Stimulated activated CD4-positive, alpha-beta T cell treated with anti-CD3 and anti-CD28 coated beads, Interleukin-2, amount 100 ng/mL, for 4 hours (primary cell): ENCODE measurements at regions not wholly inside any gene's neighbourhood (a gene's known extent, or its start where the extent isn't known, plus 50 kb on each side); places are given as distances from the start of the nearest gene placed in this dataset.
A peak's percentile ranks its signal among the peaks of the same experiment; 100 is the strongest.
"Not testable (repeated sequence)": the region's sequence is repeated elsewhere in the genome, so short reads cannot be mapped to it uniquely, and the experiment has no call there.

Experiments
- DNase-seq: peaks from one replicate; pipeline ENCODE4 v3.0.0-alpha.2; 2020; ENCODE audit warnings: low read depth

DNA sequence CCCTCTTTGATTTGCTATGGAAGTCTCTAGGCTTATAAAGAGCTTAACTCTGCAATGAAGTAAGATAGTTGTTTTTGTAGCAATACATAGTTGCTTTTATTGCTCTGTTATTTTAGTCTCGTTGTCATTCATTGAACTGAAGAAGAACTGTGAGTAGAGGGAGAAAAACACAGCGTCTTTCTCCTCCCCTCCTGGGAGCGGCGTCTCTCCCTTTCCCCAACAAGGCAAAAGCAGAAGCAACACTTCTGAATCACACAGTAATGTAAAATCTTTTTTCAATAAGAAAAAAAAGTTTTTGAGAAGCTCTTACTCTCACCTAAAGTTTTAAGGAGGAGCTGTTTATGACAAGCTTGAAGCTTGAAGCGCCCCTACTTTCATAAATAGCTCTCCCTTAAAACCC, 119.3 kb upstream of the SLC7A14 start:
- DNase-seq, result no peak

DNA sequence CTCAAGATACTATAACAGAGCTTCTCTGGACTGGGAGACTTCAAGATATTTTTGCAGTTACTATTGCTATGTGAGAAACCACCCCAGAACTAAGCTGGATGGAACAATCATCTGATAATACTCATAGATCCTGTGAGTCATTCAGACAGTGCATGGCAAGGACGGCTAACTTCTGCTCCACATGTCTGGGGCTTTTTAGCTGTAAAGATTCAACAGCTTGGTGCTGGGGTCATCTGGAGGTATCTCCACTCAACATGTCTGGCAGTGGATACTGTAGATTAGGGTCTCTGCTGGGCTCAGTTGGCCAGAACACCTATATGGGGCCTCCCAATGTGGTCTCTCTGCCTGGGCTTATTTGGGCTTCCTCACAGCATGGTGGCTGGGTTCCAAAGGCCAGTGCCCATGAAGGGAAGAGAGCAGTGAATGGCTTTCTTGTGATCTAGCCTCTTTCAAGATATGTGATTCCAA, 117.3 kb upstream of the SLC7A14 start:
- no peak for DNase-seq

DNA sequence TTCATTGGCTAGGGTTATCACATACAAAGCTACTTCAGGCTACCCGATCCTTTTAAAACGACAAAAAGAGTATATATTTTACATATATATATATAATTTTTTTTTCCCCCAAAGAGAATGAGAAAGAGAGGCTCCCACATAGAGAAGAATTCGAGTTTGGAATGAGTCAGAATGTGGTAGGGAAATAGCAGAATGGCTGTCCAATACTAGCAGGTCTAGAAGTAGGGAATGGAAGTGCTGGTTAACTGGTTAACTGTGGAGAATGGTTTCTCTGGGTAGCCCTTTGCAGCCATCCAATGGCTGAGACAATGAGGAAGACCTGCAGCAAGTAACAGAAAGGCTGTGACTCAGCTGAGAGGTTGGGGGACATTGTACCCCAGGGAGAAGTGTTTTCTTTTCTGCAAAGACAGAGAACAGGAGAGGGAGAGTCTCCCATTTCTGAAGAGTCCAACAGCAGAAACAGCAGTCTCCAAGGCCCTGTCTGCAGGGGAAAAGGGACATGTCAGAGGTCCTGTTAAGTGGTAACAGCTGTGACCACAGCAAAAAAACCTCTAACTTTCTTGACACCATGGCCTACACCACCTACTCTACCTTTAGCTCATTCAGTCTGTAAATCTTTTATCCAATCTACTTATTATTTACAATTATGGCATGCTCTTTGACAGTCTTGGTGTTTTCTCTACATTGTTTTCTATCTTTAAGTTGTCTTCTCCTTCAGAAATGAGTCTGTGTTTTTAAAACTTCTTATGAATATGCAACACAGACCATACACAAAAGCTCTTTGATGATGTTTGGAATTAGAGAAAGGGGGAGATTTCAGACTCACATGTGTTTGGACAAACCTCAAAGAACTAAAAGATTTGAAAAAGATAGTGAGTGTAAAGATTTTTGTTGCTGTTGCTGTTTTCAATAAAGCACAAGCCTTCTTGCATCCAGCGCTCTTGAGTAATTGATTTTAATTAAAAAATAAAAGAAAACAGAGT, 116.1 kb upstream of the SLC7A14 start:
- no peak for DNase-seq

DNA sequence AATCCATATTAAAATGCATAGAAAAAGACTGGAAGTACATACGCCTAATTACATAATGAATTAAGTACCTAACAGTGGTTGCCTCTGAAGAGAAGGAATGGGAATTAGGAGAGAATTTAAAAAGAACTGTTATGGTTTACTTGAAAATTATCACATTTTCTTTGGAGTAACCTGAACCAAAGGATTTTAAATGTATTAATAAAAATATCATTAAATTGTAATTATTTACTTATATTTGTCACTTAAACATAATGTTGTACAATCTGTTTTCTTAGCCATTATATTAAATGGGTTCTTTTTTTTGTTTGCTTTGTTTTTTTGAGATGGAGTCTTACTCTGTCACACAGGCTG, 114.2 kb upstream of the SLC7A14 start:
- no peak for DNase-seq

GRCh38 chr3:170699158-170700053, 113.5 kb upstream of the SLC7A14 start:
- DNase-seq, result no peak

GRCh38 chr3:170697908-170698307, 112.0 kb upstream of the SLC7A14 start:
- DNase-seq, result no peak

- DNase-seq, result no peak
Observed at GRCh38 chr3:170697131-170697530, 111.3 kb upstream of the SLC7A14 start.

DNA sequence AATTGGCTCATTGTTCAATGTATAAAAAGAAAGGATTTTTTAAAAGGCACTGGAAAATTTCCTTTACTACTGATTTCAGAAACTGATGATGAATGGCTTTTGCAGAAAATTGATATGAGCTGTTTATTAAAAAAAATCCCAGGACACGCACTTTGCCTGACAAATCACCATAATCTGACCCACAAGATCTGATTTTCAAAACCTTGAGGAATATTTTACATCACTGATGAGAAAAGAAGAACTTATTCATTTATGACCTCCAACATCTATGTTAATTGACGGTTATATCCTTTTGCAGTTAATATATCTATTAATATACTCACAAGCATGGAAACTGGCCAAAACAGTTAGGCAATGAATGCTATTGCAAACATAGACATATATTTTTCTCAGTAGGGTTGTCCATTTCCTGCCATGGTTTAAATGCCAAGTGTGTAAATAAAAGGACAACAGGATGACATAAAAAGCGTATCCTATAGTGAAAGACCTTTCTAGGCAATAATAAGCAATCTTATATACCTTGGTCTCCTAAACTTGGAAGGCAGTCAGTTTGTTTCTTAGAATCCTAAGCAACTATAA, 109.7 kb upstream of the SLC7A14 start:
- no peak for DNase-seq

- DNase-seq, result no peak
Observed at GRCh38 chr3:170692720-170693119, 106.8 kb upstream of the SLC7A14 start.

DNA sequence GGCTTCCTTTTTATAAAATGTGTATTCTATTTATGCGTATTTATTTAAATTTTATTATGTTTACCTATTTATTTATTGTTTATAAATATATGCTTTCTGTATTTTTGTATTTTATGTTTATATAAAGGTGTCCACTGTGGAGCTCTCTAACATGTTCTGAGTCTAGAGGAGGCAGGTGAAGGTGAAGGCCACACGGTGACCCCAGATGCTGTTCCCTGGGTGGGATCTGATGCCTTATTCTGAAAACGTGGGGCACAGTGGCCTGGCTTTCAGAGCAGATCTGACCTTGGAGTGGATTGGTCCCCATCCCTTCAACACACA, 104.7 kb upstream of the SLC7A14 start:
- no peak for DNase-seq

- peak; percentile 5 for DNase-seq
Observed at GRCh38 chr3:170689893-170690660, 104.2 kb upstream of the SLC7A14 start.

GRCh38 chr3:170689296-170689829, 103.5 kb upstream of the SLC7A14 start:
- no peak for DNase-seq

GRCh38 chr3:170688222-170688621, 102.3 kb upstream of the SLC7A14 start:
- not testable (repeated sequence) for DNase-seq

- no peak for DNase-seq
Observed at GRCh38 chr3:170680593-170680992, 94.7 kb upstream of the SLC7A14 start.

DNA sequence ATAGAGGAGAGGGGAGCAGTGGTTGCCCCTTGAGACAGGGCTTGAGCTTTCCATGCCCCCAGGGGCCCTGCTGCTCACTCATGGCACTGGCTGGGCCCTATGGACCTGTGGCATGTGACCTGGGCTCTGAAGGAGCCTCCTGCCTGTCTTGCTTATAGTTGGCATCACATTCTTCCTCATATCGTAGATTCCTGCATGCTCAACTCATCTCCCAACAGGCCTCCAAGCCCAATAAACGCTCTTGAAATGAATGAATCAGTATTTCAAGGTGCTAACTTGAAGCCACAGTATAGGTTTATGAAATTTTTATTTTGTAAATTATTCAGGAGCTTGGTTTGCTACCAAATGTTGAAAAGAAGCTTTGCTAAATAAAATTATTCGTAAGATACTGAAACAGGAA, 93.3 kb upstream of the SLC7A14 start:
- no peak for DNase-seq

DNA sequence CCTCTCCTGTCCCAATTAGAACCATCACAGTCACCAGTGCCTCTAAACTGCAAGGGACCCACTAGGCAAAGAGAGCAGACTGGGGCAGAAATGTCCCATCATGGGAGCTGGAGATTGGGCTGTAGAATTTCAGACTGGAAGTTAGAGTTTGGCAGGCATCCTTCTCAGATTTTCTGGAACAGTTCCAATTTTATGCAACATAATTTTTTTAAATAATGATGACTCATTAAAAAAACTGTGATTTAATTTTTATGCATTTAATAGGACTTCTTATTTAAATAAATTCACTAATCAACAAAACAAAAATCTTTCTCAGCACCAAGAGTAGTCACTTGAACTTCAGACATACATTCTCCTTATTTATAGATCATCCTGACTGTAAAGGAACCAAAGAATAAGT, 84.6 kb upstream of the SLC7A14 start:
- DNase-seq, result no peak

DNA sequence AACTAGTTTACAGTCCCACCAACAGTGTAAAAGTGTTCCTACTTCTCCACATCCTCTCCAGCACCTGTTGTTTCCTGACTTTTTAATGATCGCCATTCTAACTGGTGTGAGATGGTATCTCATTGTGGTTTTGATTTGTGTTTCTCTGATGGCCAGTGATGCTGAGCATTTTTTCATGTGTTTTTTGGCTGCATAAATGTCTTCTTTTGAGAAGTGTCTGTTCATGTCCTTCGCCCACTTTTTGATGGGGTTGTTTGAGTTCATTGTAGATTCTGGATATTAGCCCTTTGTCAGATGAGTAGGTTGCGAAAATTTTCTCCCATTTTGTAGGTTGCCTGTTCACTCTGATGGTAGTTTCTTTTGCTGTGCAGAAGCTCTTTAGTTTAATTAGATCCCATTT, 77.1 kb upstream of the SLC7A14 start:
- not testable (repeated sequence) for DNase-seq

DNA sequence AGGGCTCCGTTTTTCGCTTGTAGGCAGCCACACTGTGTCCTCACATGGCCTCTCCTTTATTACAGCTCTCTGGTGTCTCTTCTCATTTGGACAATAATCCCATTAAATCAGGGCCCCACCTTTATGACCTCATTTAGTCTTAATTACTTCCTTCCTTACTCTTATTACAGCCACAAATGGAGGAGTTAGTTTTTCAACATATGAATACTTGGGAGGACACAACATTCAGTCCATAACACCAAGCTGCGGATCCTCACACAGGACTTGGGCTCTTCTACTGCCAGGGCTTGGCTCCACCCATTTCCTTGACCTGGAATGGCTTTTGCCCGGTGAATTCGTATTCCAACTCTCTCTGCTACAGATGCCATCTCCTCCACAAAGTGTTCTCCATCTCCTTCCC, 74.3 kb upstream of the SLC7A14 start:
- DNase-seq, result no peak

DNA sequence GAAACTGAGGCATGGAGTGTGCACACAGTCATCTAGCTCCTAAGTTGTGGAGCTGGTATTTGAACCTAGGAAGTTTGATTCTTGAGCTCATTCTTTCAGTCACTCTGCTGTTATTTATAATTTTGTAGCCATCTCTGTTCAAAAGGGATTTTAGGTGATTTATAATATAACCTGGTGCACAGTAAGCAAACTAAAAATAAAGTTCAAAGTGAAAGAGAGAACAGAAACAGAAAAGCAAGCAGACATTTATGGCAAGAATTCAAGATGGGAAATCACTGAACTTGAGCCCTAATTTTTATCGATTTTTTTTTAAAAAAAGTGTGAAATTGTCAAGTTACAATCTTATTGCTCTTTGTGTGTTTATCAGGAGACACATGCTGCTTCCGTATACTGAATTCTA, 71.4 kb upstream of the SLC7A14 start:
- DNase-seq, result no peak

DNA sequence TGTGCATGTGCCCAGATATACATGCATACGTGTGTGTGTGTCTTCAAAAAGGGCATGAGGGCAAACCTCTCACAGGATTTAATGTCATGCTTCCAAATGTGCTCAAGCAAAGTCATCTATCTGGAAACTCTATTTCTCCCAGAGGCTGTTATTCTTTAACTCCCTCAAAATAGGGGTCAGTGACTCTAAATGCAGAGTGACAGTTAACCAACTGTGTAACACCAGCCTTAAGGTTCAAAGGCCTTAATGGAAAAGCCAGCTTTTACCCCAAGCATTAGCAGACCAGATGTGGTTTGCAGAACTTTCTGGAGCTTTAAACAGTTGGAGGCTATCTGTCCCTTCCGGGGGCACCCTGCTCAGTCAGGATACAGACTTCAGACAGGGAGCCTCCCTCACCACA, 70.4 kb upstream of the SLC7A14 start:
- DNase-seq, result no peak

- DNase-seq, result no peak
Observed at GRCh38 chr3:170653801-170654200, 67.9 kb upstream of the SLC7A14 start.
